Endothelial cell of umbilical vein (primary cell): ENCODE measurements at regions not wholly inside any gene's neighbourhood (a gene's known extent, or its start where the extent isn't known, plus 50 kb on each side); places are given as distances from the start of the nearest gene placed in this dataset.

Source experiments
- EZH2 ChIP-seq: IDR thresholded peaks from 2 replicates; pipeline ENCODE4 v1.6.1; 2012; ENCODE audit warnings: borderline replicate concordance, low read depth, mild to moderate bottlenecking, moderate library complexity, low read length, inconsistent platforms; ENCODE audit not compliant: severe bottlenecking
- FOS ChIP-seq: IDR thresholded peaks from 2 replicates; pipeline ENCODE4 v1.6.1; 2011; ENCODE audit warnings: mild to moderate bottlenecking, low read length, moderate library complexity, borderline replicate concordance; ENCODE audit not compliant: insufficient read depth
- GATA2 ChIP-seq: IDR thresholded peaks from 2 replicates; pipeline ENCODE4 v1.7.0; 2011; ENCODE audit warnings: low read depth, mild to moderate bottlenecking, moderate library complexity, mixed read lengths, low read length; ENCODE audit not compliant: insufficient read length, insufficient read depth
- JUN ChIP-seq: IDR thresholded peaks from 2 replicates; pipeline ENCODE4 v1.6.1; 2011; ENCODE audit warnings: borderline replicate concordance, low read depth; ENCODE audit not compliant: insufficient read length, insufficient read depth
- MYC ChIP-seq: IDR thresholded peaks from one replicate; pipeline ENCODE4 v1.6.1; 2011; ENCODE audit warnings: mild to moderate bottlenecking, low read depth, low read length
- POLR2A ChIP-seq: IDR thresholded peaks from 2 replicates; pipeline ENCODE4 v1.6.1; 2012; ENCODE audit warnings: low read depth, mild to moderate bottlenecking, control low read depth, low read length
- TF ChIP-seq, protein P1 (sequence below), 2 donors: IDR thresholded peaks; 1 replicate in 1 of 2; 2 replicates in 1 of 2; pipeline ENCODE4 v1.5.1; 2011; ENCODE audit warnings: low read length in 2 of 2, mild to moderate bottlenecking in 2 of 2, moderate library complexity in 2 of 2, control low read depth in 1 of 2, inconsistent platforms in 1 of 2, low read depth in 1 of 2; ENCODE audit not compliant: insufficient read depth in 1 of 2; ENCODE audit errors: extremely low read depth in 1 of 2

DNA sequence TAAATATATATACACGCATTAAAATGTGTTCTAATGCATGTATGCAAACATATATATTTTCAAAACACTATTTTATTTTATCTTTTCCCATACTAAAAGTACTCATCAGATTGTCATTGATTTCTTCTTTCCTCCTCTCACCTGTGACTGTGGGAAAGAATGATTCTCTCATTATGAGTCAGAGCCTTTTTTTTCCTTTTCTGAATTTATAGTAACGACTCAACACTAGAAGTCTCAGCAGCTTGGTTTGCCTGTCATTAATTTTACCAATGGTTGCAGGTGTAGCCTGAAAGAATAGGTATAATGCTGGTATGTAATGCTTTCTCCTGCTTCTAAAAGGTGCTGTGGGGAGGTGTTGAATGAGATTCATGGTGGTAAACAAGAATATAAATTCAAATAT lies 328.7 kb downstream of the UTRN start:
- TF ChIP-seq, protein P1, sequence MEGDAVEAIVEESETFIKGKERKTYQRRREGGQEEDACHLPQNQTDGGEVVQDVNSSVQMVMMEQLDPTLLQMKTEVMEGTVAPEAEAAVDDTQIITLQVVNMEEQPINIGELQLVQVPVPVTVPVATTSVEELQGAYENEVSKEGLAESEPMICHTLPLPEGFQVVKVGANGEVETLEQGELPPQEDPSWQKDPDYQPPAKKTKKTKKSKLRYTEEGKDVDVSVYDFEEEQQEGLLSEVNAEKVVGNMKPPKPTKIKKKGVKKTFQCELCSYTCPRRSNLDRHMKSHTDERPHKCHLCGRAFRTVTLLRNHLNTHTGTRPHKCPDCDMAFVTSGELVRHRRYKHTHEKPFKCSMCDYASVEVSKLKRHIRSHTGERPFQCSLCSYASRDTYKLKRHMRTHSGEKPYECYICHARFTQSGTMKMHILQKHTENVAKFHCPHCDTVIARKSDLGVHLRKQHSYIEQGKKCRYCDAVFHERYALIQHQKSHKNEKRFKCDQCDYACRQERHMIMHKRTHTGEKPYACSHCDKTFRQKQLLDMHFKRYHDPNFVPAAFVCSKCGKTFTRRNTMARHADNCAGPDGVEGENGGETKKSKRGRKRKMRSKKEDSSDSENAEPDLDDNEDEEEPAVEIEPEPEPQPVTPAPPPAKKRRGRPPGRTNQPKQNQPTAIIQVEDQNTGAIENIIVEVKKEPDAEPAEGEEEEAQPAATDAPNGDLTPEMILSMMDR (IDR thresholded peaks at IDR 0.05; ENCODE audit: extremely low read depth in 1 of 2, insufficient read depth in 1 of 2, low read depth in 1 of 2, low read length in 2 of 2): no peak
- no peak for TF ChIP-seq POLR2A
- TF ChIP-seq EZH2: no peak
- peak; percentile 38 for TF ChIP-seq FOS
- no peak for TF ChIP-seq JUN
- TF ChIP-seq MYC: no peak
- no peak for TF ChIP-seq GATA2
